ENCODE measurements at regions not wholly inside any gene's neighbourhood (a gene's known extent, or its start where the extent isn't known, plus 50 kb on each side); places are given as distances from the start of the nearest gene placed in this dataset.

- Mint-ChIP-seq H3K4me3 (no peak overlapping the region), H3K9me3 (no peaks in the 10 kb centered on the region), H3K36me3 (ENCODE audit: low read depth) (no peaks in the 10 kb centered on the region), H3K4me1 (ENCODE audit: low read depth) (peaks cover 4% of the 10 kb centered on the region), H3K27me3 (peaks cover 17% of the 10 kb centered on the region), H3K27ac (no peak overlapping the region)
- TF ChIP-seq CTCF (IDR thresholded peaks at IDR 0.05): no peak
- intact Hi-C loops (cut with micrococcal nuclease): no loop called here
- no peak for ATAC-seq
- ChIA-PET CTCF (no interaction called here), POLR2A (no interaction called here)
- no peak for DNase-seq
These were observed 162.8 kb upstream of the CDYL start for GRCh38 chr6:4613381-4613780.

- peaks cover 16% of the 10 kb centered on the region for H3K27me3 Mint-ChIP-seq
- no peak overlapping the region for H3K4me3 Mint-ChIP-seq
- ATAC-seq (no peak), DNase-seq (no peak)
- ChIA-PET POLR2A (no interaction called here), CTCF (no interaction called here)
- no peak overlapping the region for H3K27ac Mint-ChIP-seq
- H3K36me3 Mint-ChIP-seq (ENCODE audit: low read depth): no peaks in the 10 kb centered on the region
- H3K9me3 Mint-ChIP-seq: no peaks in the 10 kb centered on the region
- intact Hi-C loops (cut with micrococcal nuclease): no loop called here
- TF ChIP-seq CTCF (IDR thresholded peaks at IDR 0.05): no peak
- H3K4me1 Mint-ChIP-seq (ENCODE audit: low read depth): peaks cover 10% of the 10 kb centered on the region
These were observed 163.5 kb upstream of the CDYL start for GRCh38 chr6:4612636-4613171.

- CTCF ChIA-PET: no interaction called here
- no peak for TF ChIP-seq CTCF (IDR thresholded peaks at IDR 0.05)
- POLR2A ChIA-PET: no interaction called here
These were observed 164.6 kb upstream of the CDYL start for GRCh38 chr6:4611429-4612129.

GRCh38 chr6:4610256-4610655 is 165.9 kb upstream of the CDYL start:
- no peak for DNase-seq
- Mint-ChIP-seq H3K27ac (no peak overlapping the region), H3K9me3 (no peaks in the 10 kb centered on the region), H3K27me3 (peaks cover 15% of the 10 kb centered on the region), H3K4me3 (no peak overlapping the region), H3K36me3 (ENCODE audit: low read depth) (no peaks in the 10 kb centered on the region), H3K4me1 (ENCODE audit: low read depth) (peaks cover 17% of the 10 kb centered on the region)
- intact Hi-C loops (cut with micrococcal nuclease): no loop called here
- CTCF ChIA-PET: no interaction called here
- no peak for TF ChIP-seq CTCF (IDR thresholded peaks at IDR 0.05)
- ATAC-seq: no peak
- POLR2A ChIA-PET: no interaction called here

More at GRCh38 chr6:4611429-4612129, 164.6 kb upstream of the CDYL start:
- Mint-ChIP-seq H3K4me1 (ENCODE audit: low read depth) (peaks cover 17% of the 10 kb centered on the region), H3K27ac (no peak overlapping the region), H3K36me3 (ENCODE audit: low read depth) (no peaks in the 10 kb centered on the region), H3K4me3 (no peak overlapping the region), H3K27me3 (peaks cover 17% of the 10 kb centered on the region), H3K9me3 (no peaks in the 10 kb centered on the region)
- DNase-seq: no peak
- intact Hi-C loops (cut with micrococcal nuclease): no loop called here
- no peak for ATAC-seq

GRCh38 chr6:4608361-4609115 is 167.7 kb upstream of the CDYL start:
- no peak for ATAC-seq
- TF ChIP-seq CTCF (IDR thresholded peaks at IDR 0.05): no peak
- intact Hi-C loops (cut with micrococcal nuclease): no loop called here
- Mint-ChIP-seq H3K27me3 (peaks cover 9% of the 10 kb centered on the region), H3K9me3 (no peaks in the 10 kb centered on the region), H3K36me3 (ENCODE audit: low read depth) (no peaks in the 10 kb centered on the region), H3K4me3 (no peak overlapping the region), H3K4me1 (ENCODE audit: low read depth) (peaks cover 17% of the 10 kb centered on the region), H3K27ac (no peak overlapping the region)
- ChIA-PET CTCF (no interaction called here), POLR2A (no interaction called here)
- no peak for DNase-seq

Measured in activated CD8-positive, alpha-beta T cell treated with anti-CD3 and anti-CD28 coated beads for 36 hours (primary cell).